ENCODE measurements at regions not wholly inside any gene's neighbourhood (a gene's known extent, or its start where the extent isn't known, plus 50 kb on each side); places are given as distances from the start of the nearest gene placed in this dataset.
"Not testable (repeated sequence)": the region's sequence is repeated elsewhere in the genome, so short reads cannot be mapped to it uniquely, and the experiment has no call there.

DNA sequence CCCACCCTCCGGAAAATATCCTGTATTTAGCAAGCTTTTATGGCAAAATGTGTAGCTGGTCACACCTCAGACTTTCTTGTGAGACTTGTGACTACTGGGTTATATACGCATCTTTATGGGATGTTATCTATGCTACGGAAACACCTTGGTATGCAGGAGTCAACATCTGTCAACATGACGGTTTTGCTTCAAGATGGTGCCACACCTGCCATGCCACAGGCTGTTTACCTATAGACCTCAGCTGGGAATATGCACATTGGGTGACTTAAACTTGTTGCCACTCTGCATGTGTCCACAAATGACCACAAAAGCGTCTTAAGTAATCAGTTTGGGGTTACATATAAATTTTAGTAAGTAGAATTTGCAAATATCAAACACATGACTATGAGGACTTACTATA lies 192.3 kb upstream of the ATP6AP2 start:
- Mint-ChIP-seq H3K9me3 (ENCODE audit: insufficient read depth) (no peaks in the 10 kb centered on the region), H3K27ac (no peak overlapping the region), H3K4me1 (peaks cover 4% of the 10 kb centered on the region), H3K4me3 (no peak overlapping the region), H3K27me3 (no peaks in the 10 kb centered on the region)
- 100% methylated on average over 2 of the region's 5 CpGs for WGBS (ENCODE audit: insufficient coverage)
- Histone ChIP-seq H3K4me1 (ENCODE audit: control insufficient read depth in 2 of 2, insufficient read depth in 2 of 2, low read length in 2 of 2) (no peaks in the 10 kb centered on the region), H3K36me3 (replicated peaks in 1 of 2; ENCODE audit: control extremely low read depth in 1 of 2, control insufficient read depth in 1 of 2, extremely low read depth in 1 of 2, insufficient read depth in 2 of 2, low read length in 1 of 2) (no peaks in the 10 kb centered on the region), H3K27ac (ENCODE audit: low read length in 2 of 2) (no peak overlapping the region), H4K20me1 (ENCODE audit: control insufficient read depth, insufficient read depth, low read length, poor library complexity, severe bottlenecking) (no peaks in the 10 kb centered on the region), H3K4me3 (ENCODE audit: control extremely low read depth in 1 of 5, extremely low read depth in 1 of 5, insufficient read depth in 1 of 5, low read depth in 2 of 5, low read length in 4 of 5) (no peak overlapping the region), H3K79me2 (ENCODE audit: control insufficient read depth, insufficient read depth, low read length) (no peaks in the 10 kb centered on the region), H3K4me2 (replicated peaks; ENCODE audit: low read depth, low read length, poor library complexity, severe bottlenecking) (no peak overlapping the region), H3K9me3 (ENCODE audit: control extremely low read depth in 1 of 3, control insufficient read depth in 2 of 3, insufficient read depth in 1 of 3, low read length in 2 of 3) (no peaks in the 10 kb centered on the region), H3K27me3 (replicated peaks in 1 of 4; ENCODE audit: control extremely low read depth in 1 of 4, control insufficient read depth in 3 of 4, insufficient read depth in 4 of 4, low read length in 3 of 4) (no peaks in the 10 kb centered on the region), H2AFZ (ENCODE audit: insufficient read depth, low read depth, low read length, poor library complexity, severe bottlenecking) (no peak overlapping the region), H3K9ac (ENCODE audit: low read length) (no peak overlapping the region)
- DNase-seq, result no peak
- no peak for TF ChIP-seq CTCF (IDR thresholded peaks at IDR 0.05)
- no peak for TF ChIP-seq EZH2 (IDR thresholded peaks at IDR 0.05; ENCODE audit: borderline replicate concordance, insufficient read depth, low read depth, low read length, poor library complexity, severe bottlenecking)
- ChIA-PET POLR2A (no interaction called here), CTCF (no interaction called here)
- no peak for ATAC-seq (ENCODE audit: low read depth)
- intact Hi-C loops (cut with micrococcal nuclease), result no loop called here

- intact Hi-C loops (cut with micrococcal nuclease); ATAC-seq (ENCODE audit: low read depth); H3K9me3 ChIP-seq (ENCODE audit: control extremely low read depth in 1 of 3, control insufficient read depth in 2 of 3, insufficient read depth in 1 of 3, low read length in 2 of 3); CTCF ChIA-PET; H3K27me3 Mint-ChIP-seq; H4K20me1 ChIP-seq (ENCODE audit: control insufficient read depth, insufficient read depth, low read length, poor library complexity, severe bottlenecking); H3K4me3 Mint-ChIP-seq; H3K4me1 Mint-ChIP-seq; H3K4me3 ChIP-seq (ENCODE audit: control extremely low read depth in 1 of 5, extremely low read depth in 1 of 5, insufficient read depth in 1 of 5, low read depth in 2 of 5, low read length in 4 of 5); DNase-seq; H3K79me2 ChIP-seq (ENCODE audit: control insufficient read depth, insufficient read depth, low read length); H3K27me3 ChIP-seq (replicated peaks in 1 of 4; ENCODE audit: control extremely low read depth in 1 of 4, control insufficient read depth in 3 of 4, insufficient read depth in 4 of 4, low read length in 3 of 4); H2AFZ ChIP-seq (ENCODE audit: insufficient read depth, low read depth, low read length, poor library complexity, severe bottlenecking); H3K27ac ChIP-seq (ENCODE audit: low read length in 2 of 2); H3K36me3 ChIP-seq (replicated peaks in 1 of 2; ENCODE audit: control extremely low read depth in 1 of 2, control insufficient read depth in 1 of 2, extremely low read depth in 1 of 2, insufficient read depth in 2 of 2, low read length in 1 of 2); H3K4me2 ChIP-seq (replicated peaks; ENCODE audit: low read depth, low read length, poor library complexity, severe bottlenecking); H3K27ac Mint-ChIP-seq; H3K9me3 Mint-ChIP-seq (ENCODE audit: insufficient read depth); H3K4me1 ChIP-seq (ENCODE audit: control insufficient read depth in 2 of 2, insufficient read depth in 2 of 2, low read length in 2 of 2); POLR2A ChIA-PET; H3K9ac ChIP-seq (ENCODE audit: low read length): not testable (repeated sequence)
- no CpG with 5 or more reads among the region's 9 CpGs for WGBS (ENCODE audit: insufficient coverage)
Measured at GRCh38 chrX:40387869-40388268, 192.9 kb upstream of the ATP6AP2 start.

DNA sequence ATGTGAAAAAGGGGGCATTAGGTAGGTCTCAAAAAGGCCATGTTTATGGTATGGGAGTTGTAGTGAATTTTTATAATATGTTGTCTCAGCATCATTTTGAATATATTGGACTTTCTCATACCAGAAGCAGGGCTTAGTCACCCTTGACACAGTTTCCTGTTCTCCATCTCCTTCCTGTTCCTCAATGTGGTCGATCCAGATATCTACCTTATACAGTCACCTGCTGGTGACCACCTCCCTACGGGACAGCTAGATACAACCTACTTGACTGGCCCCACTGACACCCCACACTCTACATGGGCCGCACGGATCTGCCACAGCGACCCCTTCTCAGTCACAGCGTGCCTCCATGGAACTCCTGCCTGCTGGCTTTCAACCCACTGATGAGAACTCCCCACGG lies 193.5 kb upstream of the ATP6AP2 start:
- H3K4me2 ChIP-seq (replicated peaks; ENCODE audit: low read depth, low read length, poor library complexity, severe bottlenecking); H3K4me1 Mint-ChIP-seq; H3K79me2 ChIP-seq (ENCODE audit: control insufficient read depth, insufficient read depth, low read length); POLR2A ChIA-PET; DNase-seq; H3K36me3 ChIP-seq (replicated peaks in 1 of 2; ENCODE audit: control extremely low read depth in 1 of 2, control insufficient read depth in 1 of 2, extremely low read depth in 1 of 2, insufficient read depth in 2 of 2, low read length in 1 of 2); H3K4me3 Mint-ChIP-seq; H2AFZ ChIP-seq (ENCODE audit: insufficient read depth, low read depth, low read length, poor library complexity, severe bottlenecking); H3K9me3 Mint-ChIP-seq (ENCODE audit: insufficient read depth); ATAC-seq (ENCODE audit: low read depth); H3K27ac Mint-ChIP-seq; H3K4me3 ChIP-seq (ENCODE audit: control extremely low read depth in 1 of 5, extremely low read depth in 1 of 5, insufficient read depth in 1 of 5, low read depth in 2 of 5, low read length in 4 of 5); H4K20me1 ChIP-seq (ENCODE audit: control insufficient read depth, insufficient read depth, low read length, poor library complexity, severe bottlenecking); H3K27me3 Mint-ChIP-seq; H3K9me3 ChIP-seq (ENCODE audit: control extremely low read depth in 1 of 3, control insufficient read depth in 2 of 3, insufficient read depth in 1 of 3, low read length in 2 of 3); H3K9ac ChIP-seq (ENCODE audit: low read length); H3K27me3 ChIP-seq (replicated peaks in 1 of 4; ENCODE audit: control extremely low read depth in 1 of 4, control insufficient read depth in 3 of 4, insufficient read depth in 4 of 4, low read length in 3 of 4); H3K27ac ChIP-seq (ENCODE audit: low read length in 2 of 2); H3K4me1 ChIP-seq (ENCODE audit: control insufficient read depth in 2 of 2, insufficient read depth in 2 of 2, low read length in 2 of 2); intact Hi-C loops (cut with micrococcal nuclease); CTCF ChIA-PET: not testable (repeated sequence)
- 0% methylated on average over 1 of the region's 7 CpGs for WGBS (ENCODE audit: insufficient coverage)
